Superior temporal gyrus (tissue), 1 donor: ENCODE measurements at regions not wholly inside any gene's neighbourhood (a gene's known extent, or its start where the extent isn't known, plus 50 kb on each side); places are given as distances from the start of the nearest gene placed in this dataset.

Experiments
- DNase-seq: peaks from one replicate; pipeline ENCODE4 v3.0.0-alpha.2; 2016; ENCODE audit errors: extremely low spot score

DNA sequence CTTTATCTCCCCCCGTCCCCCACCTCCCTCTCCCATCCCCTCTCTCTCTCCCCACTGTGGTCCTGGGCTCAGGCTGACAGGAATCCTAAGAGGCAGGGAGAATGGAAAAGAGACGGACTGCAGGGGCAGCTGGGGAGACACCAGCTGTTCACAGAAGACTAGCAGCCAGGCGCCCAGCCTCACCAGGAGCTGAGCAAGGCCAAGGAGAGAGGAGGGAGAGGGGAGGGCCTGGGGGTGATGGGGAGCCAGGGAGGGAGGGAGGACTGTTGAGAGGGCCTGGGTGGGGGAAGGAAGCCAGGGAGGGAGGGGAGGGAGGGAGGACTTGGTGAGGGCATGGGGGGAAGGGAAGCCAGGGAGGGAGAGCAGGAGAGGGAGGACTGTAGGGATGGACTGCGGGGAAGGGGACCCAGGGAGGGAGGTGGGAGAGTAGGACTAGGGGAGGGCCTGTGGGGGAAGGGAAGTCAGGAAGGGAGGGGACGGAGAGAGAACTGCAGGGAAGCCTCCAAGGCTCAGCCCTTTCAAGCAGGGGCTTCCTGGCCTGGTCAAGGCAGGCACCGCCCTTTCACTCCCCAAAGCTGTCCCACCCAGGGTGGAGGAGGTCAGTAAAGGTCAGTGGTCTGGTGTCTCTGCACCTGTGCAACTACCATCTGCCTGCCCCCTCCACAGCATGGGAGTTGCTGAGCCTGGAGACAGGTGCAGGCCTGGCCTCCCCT lies 517.7 kb upstream of the MYT1L start:
- no peak for DNase-seq

- DNase-seq = no peak
These were observed 517.1 kb upstream of the MYT1L start for GRCh38 chr2:2848198-2848597.

DNA sequence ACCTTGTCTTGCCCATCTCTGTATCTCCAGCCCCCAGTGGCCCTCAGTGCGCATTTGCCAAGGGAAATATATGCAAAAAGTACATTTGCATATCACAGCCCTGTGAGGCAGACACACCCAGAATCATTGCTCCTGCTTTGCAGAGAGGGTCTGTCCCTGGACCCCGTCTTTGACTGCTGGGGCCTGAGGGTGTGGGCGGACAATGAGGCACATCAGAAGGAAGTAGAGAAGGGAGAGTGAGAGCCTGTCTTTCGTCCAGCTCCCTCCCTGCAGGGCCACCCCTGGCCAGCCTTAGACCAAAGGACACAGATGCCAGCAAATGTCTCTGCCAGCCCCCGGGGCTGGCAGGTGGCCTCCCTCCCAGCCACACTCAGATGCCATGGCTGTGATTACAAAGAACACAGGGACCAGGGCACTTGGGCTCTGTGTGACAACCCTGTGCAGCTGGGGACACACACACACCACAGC lies 516.2 kb upstream of the MYT1L start:
- DNase-seq = no peak

DNA sequence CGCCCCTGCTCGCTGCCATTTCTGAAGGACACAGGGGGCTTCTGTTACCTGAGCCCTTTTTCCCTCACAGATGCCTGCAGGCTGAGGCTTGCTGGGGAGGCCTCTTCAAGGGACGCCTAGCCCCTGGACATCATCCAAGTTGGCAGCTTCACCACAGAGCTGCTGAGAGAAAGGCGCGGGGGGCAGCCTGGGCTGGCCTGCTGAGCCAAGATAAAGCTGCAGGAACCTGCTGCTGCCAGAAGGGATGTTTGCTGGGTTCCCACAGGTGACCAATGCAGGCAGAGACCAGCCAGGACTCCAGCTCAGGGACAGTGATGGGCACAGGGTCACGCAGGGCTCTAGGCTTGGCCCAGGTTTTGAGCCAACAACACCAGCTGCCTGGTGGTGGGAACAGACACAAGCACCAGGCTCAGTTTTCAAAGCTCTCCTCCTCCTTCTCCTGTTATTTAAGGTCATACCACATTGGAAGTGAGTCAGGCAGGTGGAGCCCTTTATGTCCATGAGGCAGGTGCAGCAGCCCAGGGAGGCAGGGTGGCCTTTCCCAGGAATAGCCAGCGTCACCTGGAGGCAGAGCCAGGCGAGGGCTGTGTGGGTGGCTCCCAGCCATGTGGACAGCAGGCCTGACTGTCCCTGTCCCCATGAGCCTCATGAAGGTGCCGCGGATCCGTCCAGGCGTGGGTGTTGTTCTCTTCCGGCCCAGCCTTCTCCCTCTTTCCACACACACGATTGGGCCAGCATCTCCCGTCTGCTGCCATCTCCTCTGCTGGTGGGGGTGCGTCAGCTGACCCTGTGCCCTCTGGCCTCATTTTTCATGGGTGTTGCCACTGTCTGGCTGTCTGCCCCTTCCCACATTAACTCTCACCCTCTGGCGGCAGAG lies 515.5 kb upstream of the MYT1L start:
- DNase-seq = no peak

GRCh38 chr2:2845806-2846315 lies 514.8 kb upstream of the MYT1L start:
- no peak for DNase-seq

DNA sequence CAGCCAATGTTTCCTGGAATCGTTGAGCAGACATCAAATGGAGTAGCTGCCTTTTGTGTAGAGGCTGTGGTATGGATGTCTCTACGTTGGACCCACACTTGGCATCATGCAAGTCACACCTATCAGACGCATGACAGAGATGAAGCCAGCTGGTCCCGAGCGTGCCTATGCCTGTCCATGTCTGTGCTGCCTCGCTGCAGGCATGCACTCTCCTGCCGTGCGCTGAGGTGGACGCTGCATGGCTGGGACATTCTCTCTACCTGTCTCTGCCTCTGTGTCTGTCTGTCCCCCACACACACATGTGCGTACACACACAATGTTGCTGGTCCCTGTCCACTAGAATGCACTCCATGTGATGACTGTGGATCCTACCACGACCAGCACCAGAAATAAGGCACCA lies 514.2 kb upstream of the MYT1L start:
- DNase-seq = no peak

DNA sequence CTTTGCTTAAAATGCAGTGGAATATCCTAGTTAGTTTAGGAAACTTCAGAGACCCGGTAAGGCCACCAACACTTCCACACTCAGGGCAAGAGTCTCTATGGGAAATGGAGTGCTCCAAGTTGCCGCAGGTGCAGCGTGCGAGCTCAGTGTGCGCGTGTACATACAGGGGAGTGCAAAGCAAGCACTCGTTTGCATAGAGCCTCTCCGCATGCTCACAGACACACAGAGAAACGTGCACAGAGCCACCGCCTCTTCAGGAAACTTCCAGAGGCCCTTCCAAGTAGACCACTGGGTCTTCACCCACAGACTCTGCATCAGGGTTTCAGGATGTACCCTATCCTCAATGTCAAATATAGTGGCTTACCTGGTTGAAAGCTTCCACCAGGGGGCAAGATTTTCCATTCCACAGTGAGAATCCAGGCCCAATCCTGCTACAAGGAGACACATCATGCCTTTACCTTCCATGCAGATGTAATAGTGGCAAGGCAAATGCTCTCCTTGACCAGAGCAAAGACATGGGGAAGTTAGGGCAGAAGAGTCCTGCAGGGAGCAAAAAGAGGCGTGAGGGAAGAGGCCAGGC lies 513.0 kb upstream of the MYT1L start:
- no peak for DNase-seq

GRCh38 chr2:2842466-2842865 lies 511.4 kb upstream of the MYT1L start:
- no peak for DNase-seq

- peak; percentile 33 for DNase-seq
These were observed 509.7 kb upstream of the MYT1L start for GRCh38 chr2:2840681-2841300.

- DNase-seq = no peak
These were observed 508.9 kb upstream of the MYT1L start for GRCh38 chr2:2839782-2840531.

- DNase-seq = no peak
These were observed 508.3 kb upstream of the MYT1L start for GRCh38 chr2:2839393-2839781.

- DNase-seq = no peak
These were observed 507.4 kb upstream of the MYT1L start for GRCh38 chr2:2838548-2838845.

- DNase-seq = no peak
These were observed 506.9 kb upstream of the MYT1L start for GRCh38 chr2:2837746-2838547.

- DNase-seq = no peak
These were observed 505.4 kb upstream of the MYT1L start for GRCh38 chr2:2836343-2837070.

DNA sequence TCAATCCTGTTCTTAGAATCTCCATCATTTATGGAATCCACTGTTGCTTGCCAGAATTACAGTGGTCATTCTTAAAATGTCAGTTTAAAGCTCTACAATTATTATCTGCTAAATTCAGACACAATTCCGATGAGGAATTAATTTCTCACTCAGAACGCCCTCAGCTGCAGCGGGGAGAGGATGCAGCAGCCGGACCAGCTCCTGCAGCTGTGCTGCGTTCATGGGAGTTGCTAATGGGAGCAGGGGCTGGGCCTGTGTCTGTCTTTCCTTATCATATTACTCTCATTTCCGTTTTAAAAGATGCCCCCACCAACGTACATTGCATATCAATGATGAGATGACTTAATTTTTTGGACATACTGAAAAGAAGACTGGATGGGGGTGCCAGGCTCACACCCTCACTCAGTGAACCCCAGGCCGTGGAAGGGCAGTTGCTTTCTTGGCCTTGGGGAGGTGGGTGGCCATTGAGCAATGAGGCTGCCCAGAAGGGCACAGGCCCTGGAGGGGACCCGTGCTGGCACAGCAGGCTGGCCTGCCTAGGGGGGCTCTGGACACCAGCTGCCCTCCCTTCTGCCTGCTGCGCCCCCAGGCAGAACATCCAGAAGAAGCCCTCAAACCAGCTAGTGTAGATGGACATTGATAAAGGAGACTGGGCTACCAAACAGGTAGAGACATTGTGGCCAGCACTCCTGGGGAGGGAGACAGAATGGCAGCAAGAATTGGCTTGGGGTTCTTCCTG lies 503.6 kb upstream of the MYT1L start:
- no peak for DNase-seq

GRCh38 chr2:2834105-2834504 lies 503.0 kb upstream of the MYT1L start:
- no peak for DNase-seq

GRCh38 chr2:2832657-2833056 lies 501.6 kb upstream of the MYT1L start:
- no peak for DNase-seq

DNA sequence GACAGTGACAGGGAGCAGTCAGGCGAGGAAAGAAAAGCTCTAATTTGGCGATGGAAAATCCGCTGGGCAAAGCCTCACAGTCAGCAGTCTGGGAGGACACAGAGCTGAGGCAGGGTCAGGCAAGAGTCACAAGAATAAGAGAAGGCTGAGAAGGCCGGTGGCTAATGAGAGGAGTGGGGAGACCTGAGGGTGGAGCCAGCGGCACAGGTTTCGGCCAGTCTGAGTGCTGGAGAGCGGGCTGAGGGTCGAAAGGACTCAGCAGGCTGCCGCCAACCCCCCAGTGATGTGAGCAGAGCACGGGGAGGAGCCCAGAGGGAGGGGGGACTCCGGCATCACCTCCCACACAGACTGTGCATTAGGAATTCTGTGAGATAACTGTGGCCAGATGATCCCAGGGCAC lies 500.6 kb upstream of the MYT1L start:
- DNase-seq = no peak

DNA sequence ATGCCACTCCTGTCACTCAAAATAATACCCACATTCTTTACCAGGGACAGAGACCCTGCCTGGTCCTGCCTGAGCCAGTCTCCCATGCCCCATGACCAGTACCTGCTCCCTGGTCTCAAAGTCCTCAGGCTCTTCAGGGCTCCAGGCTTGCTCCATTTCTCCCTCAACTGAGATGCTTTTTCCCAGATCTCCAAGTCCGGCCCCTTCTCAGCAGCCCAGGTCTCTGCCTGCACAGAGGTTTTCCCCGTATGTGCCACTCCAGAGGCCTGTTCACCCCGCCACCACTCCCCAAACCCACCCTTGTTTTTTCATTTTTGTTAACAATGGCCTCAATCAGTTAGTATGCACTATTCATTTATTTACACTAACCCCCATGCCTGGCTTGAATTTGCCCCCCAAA lies 499.5 kb upstream of the MYT1L start:
- no peak for DNase-seq
